AG10803 (cell line): ENCODE measurements at regions not wholly inside any gene's neighbourhood (a gene's known extent, or its start where the extent isn't known, plus 50 kb on each side); places are given as distances from the start of the nearest gene placed in this dataset.

Source experiments
- DNase-seq: peaks from one replicate; pipeline ENCODE4 v3.0.0; 2010; ENCODE audit warnings: low read depth
- H3K4me3 ChIP-seq: 2 replicates; pipeline ENCODE4 v1.5.1; 2011; ENCODE audit warnings: mild to moderate bottlenecking, low read length, control low read depth
- CTCF ChIP-seq: conservative IDR thresholded peaks from 2 replicates; pipeline ENCODE4 v1.5.1; 2011; ENCODE audit warnings: mild to moderate bottlenecking, low read length, control low read depth, inconsistent platforms

GRCh38 chr2:15045054-15045453 lies 412.5 kb downstream of the LRATD1 start:
- DNase-seq: no peak
- H3K4me3 ChIP-seq: no peak overlapping the region
- no peak for TF ChIP-seq CTCF

GRCh38 chr2:15047184-15047583 lies 414.7 kb downstream of the LRATD1 start:
- H3K4me3 ChIP-seq: no peak overlapping the region
- no peak for TF ChIP-seq CTCF
- no peak for DNase-seq

GRCh38 chr2:15048000-15048399 lies 415.5 kb downstream of the LRATD1 start:
- H3K4me3 ChIP-seq: no peak overlapping the region
- no peak for TF ChIP-seq CTCF
- no peak for DNase-seq

- no peak overlapping the region for H3K4me3 ChIP-seq
Measured at GRCh38 chr2:15049096-15049993, 416.8 kb downstream of the LRATD1 start.

GRCh38 chr2:15050483-15050882 lies 418.0 kb downstream of the LRATD1 start:
- TF ChIP-seq CTCF: no peak
- no peak for DNase-seq
- no peak overlapping the region for H3K4me3 ChIP-seq

More at GRCh38 chr2:15049096-15049993, 416.8 kb downstream of the LRATD1 start:
- no peak for DNase-seq
- TF ChIP-seq CTCF: no peak

- no peak for TF ChIP-seq CTCF
- H3K4me3 ChIP-seq: no peak overlapping the region
- DNase-seq: no peak
Measured at GRCh38 chr2:15053542-15053941, 421.0 kb downstream of the LRATD1 start.
